GM23338 (cell line): ENCODE measurements at regions not wholly inside any gene's neighbourhood (a gene's known extent, or its start where the extent isn't known, plus 50 kb on each side); places are given as distances from the start of the nearest gene placed in this dataset.

Experiments used
- ATAC-seq: fragments of 200-7000 bp; cut with Tn5 transposase; 3 replicates; pipeline ENCODE4 v1.9.1; 2020
- DNase-seq: peaks from one replicate; pipeline ENCODE4 v3.0.0-alpha.2; 2015; ENCODE audit warnings: low spot score
- H2AFZ ChIP-seq: fragments of 200-600 bp; sonication (generic); 2 replicates; pipeline ENCODE4 v1.8.0; 2016; ENCODE audit warnings: antibody characterized with exemption, mild to moderate bottlenecking, moderate library complexity
- H3F3A ChIP-seq: fragments of 200-600 bp; sonication (generic); replicated peaks from 2 replicates; pipeline ENCODE4 v1.8.0; 2017; ENCODE audit warnings: antibody characterized with exemption, mixed run types, low read depth
- H3K27ac ChIP-seq: fragments of 200-600 bp; sonication (generic); 2 replicates; pipeline ENCODE4 v1.6.1; 2016; ENCODE audit warnings: low read depth
- H3K27me3 ChIP-seq: fragments of 200-600 bp; sonication (generic); 2 replicates; pipeline ENCODE4 v1.8.0; 2016; ENCODE audit warnings: mild to moderate bottlenecking, mixed run types, moderate library complexity; ENCODE audit not compliant: insufficient read depth
- H3K36me3 ChIP-seq: fragments of 200-600 bp; sonication (generic); 2 replicates; pipeline ENCODE4 v1.8.0; 2016; ENCODE audit warnings: mild to moderate bottlenecking; ENCODE audit not compliant: insufficient read depth
- H3K4me1 ChIP-seq: fragments of 200-600 bp; sonication (generic); 2 replicates; pipeline ENCODE4 v1.8.0; 2016; ENCODE audit warnings: mild to moderate bottlenecking, moderate library complexity; ENCODE audit not compliant: insufficient read depth
- H3K4me2 ChIP-seq: fragments of 200-600 bp; sonication (generic); 2 replicates; pipeline ENCODE4 v1.7.1; 2017; ENCODE audit warnings: mixed run types
- H3K4me3 ChIP-seq: fragments of 200-600 bp; sonication (generic); 2 replicates; pipeline ENCODE4 v1.6.1; 2016; ENCODE audit warnings: mixed run types
- H3K79me2 ChIP-seq: fragments of 200-600 bp; sonication (generic); replicated peaks from 2 replicates; pipeline ENCODE4 v1.8.0; 2017; ENCODE audit warnings: mild to moderate bottlenecking; ENCODE audit not compliant: insufficient read depth
- H3K9me2 ChIP-seq: fragments of 200-600 bp; sonication (generic); 2 replicates; pipeline ENCODE4 v1.8.0; 2017; ENCODE audit not compliant: insufficient read depth
- H4K20me1 ChIP-seq: fragments of 200-600 bp; sonication (generic); replicated peaks from 2 replicates; pipeline ENCODE4 v1.8.0; 2017; ENCODE audit warnings: mild to moderate bottlenecking; ENCODE audit not compliant: insufficient read depth
- H3K27ac Mint-ChIP-seq: 2 replicates; pipeline ENCODE4 v1.8.0; 2020; ENCODE audit warnings: inconsistent platforms, mild to moderate bottlenecking, moderate library complexity, mixed read lengths
- H3K27me3 Mint-ChIP-seq: 3 replicates; pipeline ENCODE4 v1.8.0; 2022; ENCODE audit warnings: low read depth, mild to moderate bottlenecking, moderate library complexity, mixed read lengths, inconsistent platforms; ENCODE audit not compliant: insufficient read depth, poor library complexity
- H3K36me3 Mint-ChIP-seq: 3 replicates; pipeline ENCODE4 v1.8.0; 2021; ENCODE audit warnings: low read depth, mild to moderate bottlenecking, inconsistent platforms, moderate library complexity, mixed read lengths
- H3K4me1 Mint-ChIP-seq: 3 replicates; pipeline ENCODE4 v1.8.0; 2020; ENCODE audit warnings: mild to moderate bottlenecking, inconsistent platforms, mixed read lengths
- H3K4me3 Mint-ChIP-seq: 3 replicates; pipeline ENCODE4 v1.8.0; 2021; ENCODE audit warnings: moderate library complexity, mild to moderate bottlenecking, inconsistent platforms, mixed read lengths
- H3K9me3 Mint-ChIP-seq: 3 replicates; pipeline ENCODE4 v1.8.0; 2020; ENCODE audit warnings: moderate library complexity, mild to moderate bottlenecking, inconsistent platforms, mixed read lengths
- CREB1 ChIP-seq: fragments of 250-450 bp; sonication (Bioruptor Pico); IDR thresholded peaks from 2 replicates; pipeline ENCODE4 v1.5.0; 2020; ENCODE audit warnings: low read depth, mild to moderate bottlenecking, moderate library complexity
- CTCF ChIP-seq, 2 experiments: fragments of 200-600 bp in 1 of 2; sonication (generic) in 1 of 2; conservative IDR thresholded peaks; 2 replicates each; pipeline versions ENCODE4 v1.5.1 to v1.6.1; 2016 to 2017; ENCODE audit warnings: antibody characterized with exemption in 2 of 2, low read depth in 2 of 2, mild to moderate bottlenecking in 2 of 2, moderate library complexity in 1 of 2
- ETS1 ChIP-seq: IDR thresholded peaks from 2 replicates; pipeline ENCODE4 v1.6.1; 2016; ENCODE audit warnings: antibody characterized with exemption
- EZH2 ChIP-seq: fragments of 200-600 bp; sonication (generic); IDR thresholded peaks from one replicate; pipeline ENCODE4 v1.8.0; 2017; ENCODE audit warnings: antibody characterized with exemption, mild to moderate bottlenecking, low read depth; ENCODE audit not compliant: unreplicated experiment
- EZH2phosphoT487 ChIP-seq: fragments of 200-600 bp; sonication (generic); IDR thresholded peaks from one replicate; pipeline ENCODE4 v1.8.1; 2018; ENCODE audit warnings: antibody characterized with exemption; ENCODE audit not compliant: unreplicated experiment
- JUNB ChIP-seq: IDR thresholded peaks from one replicate; pipeline ENCODE4 v1.6.1; 2016; ENCODE audit warnings: antibody characterized with exemption; ENCODE audit not compliant: unreplicated experiment
- NANOG ChIP-seq: IDR thresholded peaks from 2 replicates; pipeline ENCODE4 v1.6.1; 2016; ENCODE audit warnings: antibody characterized with exemption, borderline replicate concordance
- POLR2AphosphoS5 ChIP-seq: IDR thresholded peaks from 2 replicates; pipeline ENCODE4 v1.6.1; 2016; ENCODE audit warnings: antibody characterized with exemption, low read depth
- REST ChIP-seq: IDR thresholded peaks from one replicate; pipeline ENCODE4 v1.6.1; 2018; ENCODE audit warnings: antibody characterized with exemption; ENCODE audit not compliant: unreplicated experiment
- STAT1 ChIP-seq: IDR thresholded peaks from one replicate; pipeline ENCODE4 v1.6.1; 2016; ENCODE audit warnings: antibody characterized with exemption; ENCODE audit not compliant: unreplicated experiment
- ZNF114 ChIP-seq: fragments of 250-450 bp; sonication (Bioruptor Pico); IDR thresholded peaks from 2 replicates; pipeline ENCODE4 v1.5.0; 2020; ENCODE audit warnings: mild to moderate bottlenecking, moderate library complexity
- ZNF331 ChIP-seq: fragments of 250-450 bp; sonication (Bioruptor Pico); IDR thresholded peaks from 2 replicates; pipeline ENCODE4 v1.5.0; 2020; ENCODE audit warnings: low read depth, mild to moderate bottlenecking, moderate library complexity

GRCh38 chrX:147476008-147476407 is 435.7 kb upstream of the FMR1 start:
- no peaks in the 10 kb centered on the region for H3K36me3 ChIP-seq
- Mint-ChIP-seq H3K4me1 (no peaks in the 10 kb centered on the region), H3K9me3 (no peaks in the 10 kb centered on the region), H3K27ac (no peak overlapping the region), H3K4me3 (no peak overlapping the region), H3K36me3 (no peaks in the 10 kb centered on the region), H3K27me3 (no peaks in the 10 kb centered on the region)
- no peak overlapping the region for H3K4me2 ChIP-seq
- no peaks in the 10 kb centered on the region for H3K9me2 ChIP-seq
- H3F3A ChIP-seq: no peaks in the 10 kb centered on the region
- H3K27me3 ChIP-seq: no peaks in the 10 kb centered on the region
- DNase-seq (peak; percentile 47), ATAC-seq (peak; percentile 42; the same call in 2 of the 3 replicates)
- TF ChIP-seq CTCF (conservative IDR thresholded peaks at IDR 0.05; ENCODE audit: low read depth in 2 of 2) (peak; percentile 55 to 64), STAT1 (no peak)
- H4K20me1 ChIP-seq: no peaks in the 10 kb centered on the region
- no peaks in the 10 kb centered on the region for H3K79me2 ChIP-seq
- H3K4me3 ChIP-seq: no peak overlapping the region
- H3K4me1 ChIP-seq: no peaks in the 10 kb centered on the region
- H3K27ac ChIP-seq: no peak overlapping the region
- no peak overlapping the region for H2AFZ ChIP-seq

GRCh38 chrX:147478899-147479298 is 432.8 kb upstream of the FMR1 start:
- no peaks in the 10 kb centered on the region for H3K27me3 ChIP-seq
- H3K27ac Mint-ChIP-seq: no peak overlapping the region
- no peaks in the 10 kb centered on the region for H3K4me1 Mint-ChIP-seq
- no peaks in the 10 kb centered on the region for H3K36me3 ChIP-seq
- H3K4me1 ChIP-seq: no peaks in the 10 kb centered on the region
- no peak overlapping the region for H3K27ac ChIP-seq
- no peak for DNase-seq
- no peaks in the 10 kb centered on the region for H3K27me3 Mint-ChIP-seq
- H3K79me2 ChIP-seq: no peaks in the 10 kb centered on the region
- H3K9me2 ChIP-seq: no peaks in the 10 kb centered on the region
- H3F3A ChIP-seq: no peaks in the 10 kb centered on the region
- H2AFZ ChIP-seq: no peak overlapping the region
- no peak overlapping the region for H3K4me3 Mint-ChIP-seq
- H3K4me3 ChIP-seq: no peak overlapping the region
- H4K20me1 ChIP-seq: no peaks in the 10 kb centered on the region
- H3K9me3 Mint-ChIP-seq: no peaks in the 10 kb centered on the region; the same call in 2 of the 3 replicates
- no peaks in the 10 kb centered on the region for H3K36me3 Mint-ChIP-seq
- H3K4me2 ChIP-seq: no peak overlapping the region
- no peak for ATAC-seq
- TF ChIP-seq EZH2: no peak
- TF ChIP-seq ETS1: no peak
- TF ChIP-seq CREB1 (CRISPR knock-in tag): no peak
- no peak for TF ChIP-seq JUNB
- TF ChIP-seq CTCF (conservative IDR thresholded peaks at IDR 0.05; ENCODE audit: low read depth in 2 of 2): no peak
- TF ChIP-seq NANOG: no peak
- TF ChIP-seq EZH2phosphoT487: no peak
- TF ChIP-seq ZNF114 (CRISPR knock-in tag): no peak
- no peak for TF ChIP-seq POLR2AphosphoS5
- TF ChIP-seq ZNF331 (CRISPR knock-in tag): no peak
- TF ChIP-seq REST: no peak
- TF ChIP-seq STAT1: no peak
